Mucosa of rectum (tissue), 2 donors: ENCODE measurements at regions not wholly inside any gene's neighbourhood (a gene's known extent, or its start where the extent isn't known, plus 50 kb on each side); places are given as distances from the start of the nearest gene placed in this dataset.

Experiments used
- H3K27ac ChIP-seq, 2 donors: one replicate each; pipeline ENCODE4 v1.7.0; 2013; ENCODE audit warnings: inconsistent platforms in 2 of 2, low read depth in 2 of 2, low read length in 2 of 2
- H3K27me3 ChIP-seq, 2 donors: one replicate each; pipeline ENCODE4 v1.7.0; 2013; ENCODE audit warnings: low read length in 2 of 2; ENCODE audit not compliant: control insufficient read depth in 2 of 2, insufficient read depth in 2 of 2
- H3K36me3 ChIP-seq, 2 donors: one replicate each; pipeline ENCODE4 v1.7.0; 2013; ENCODE audit warnings: low read length in 2 of 2; ENCODE audit not compliant: control insufficient read depth in 2 of 2, insufficient read depth in 2 of 2
- H3K4me1 ChIP-seq, 2 donors: one replicate each; pipeline ENCODE4 v1.7.0; 2013; ENCODE audit warnings: low read length in 2 of 2, mild to moderate bottlenecking in 1 of 2; ENCODE audit not compliant: control insufficient read depth in 2 of 2, insufficient read depth in 2 of 2
- H3K4me3 ChIP-seq, 2 donors: one replicate each; pipeline ENCODE4 v1.7.0; 2013; ENCODE audit warnings: low read length in 2 of 2
- H3K9ac ChIP-seq, 2 donors: one replicate each; pipeline ENCODE4 v1.7.0; 2013; ENCODE audit warnings: low read length in 2 of 2, low read depth in 1 of 2, mild to moderate bottlenecking in 1 of 2
- H3K9me3 ChIP-seq, 2 donors: one replicate each; pipeline ENCODE4 v1.7.0; 2013; ENCODE audit warnings: low read length in 2 of 2; ENCODE audit not compliant: control insufficient read depth in 2 of 2
- donor health status: healthy.
- donor health status: Normal muscosa, but diverticular disease.

DNA sequence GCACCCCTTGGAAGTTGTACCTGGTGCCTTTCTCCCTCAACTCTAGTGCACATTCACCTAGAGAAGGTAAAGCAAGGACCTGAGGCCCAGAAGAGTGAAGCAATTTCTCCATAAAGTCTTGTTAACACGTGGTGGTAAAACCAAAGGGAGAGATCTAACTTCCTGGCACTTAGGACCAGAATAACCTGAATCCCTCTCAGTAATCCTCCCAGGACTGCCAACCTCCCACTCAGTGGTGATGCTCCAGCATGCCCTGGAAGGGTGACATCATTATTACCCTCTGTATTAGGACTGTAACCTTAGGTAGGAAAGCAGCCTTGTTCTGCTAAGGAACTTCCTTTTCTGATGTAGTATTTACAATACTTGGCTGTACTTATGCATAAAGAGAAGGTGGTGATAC, 330.6 kb upstream of the MARCKS start:
- Histone ChIP-seq H3K9ac (no peak overlapping the region), H3K4me1 (no peaks in the 10 kb centered on the region), H3K9me3 (no peaks in the 10 kb centered on the region), H3K27me3 (no peaks in the 10 kb centered on the region), H3K36me3 (no peaks in the 10 kb centered on the region), H3K27ac (no peak overlapping the region), H3K4me3 (no peak overlapping the region)

DNA sequence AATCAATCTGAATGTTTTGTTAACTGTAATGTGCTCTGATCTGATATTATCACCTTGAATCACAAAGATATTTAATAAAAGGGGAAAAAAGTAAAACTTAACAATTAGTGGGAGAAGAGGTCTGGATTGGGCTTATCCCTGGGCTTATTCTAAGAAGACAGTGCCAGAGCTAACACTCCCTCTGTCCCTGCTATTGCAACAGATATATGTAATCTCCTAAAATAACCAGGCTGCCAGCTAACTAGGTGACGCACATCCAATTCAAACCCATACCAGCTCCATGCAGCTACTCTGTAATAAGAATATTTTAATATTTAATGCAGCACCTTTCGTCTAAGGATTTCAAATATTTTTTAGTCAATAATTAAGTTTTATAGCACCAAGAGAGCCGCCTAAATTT, 330.1 kb upstream of the MARCKS start:
- Histone ChIP-seq H3K27me3 (no peaks in the 10 kb centered on the region), H3K9me3 (no peaks in the 10 kb centered on the region), H3K4me1 (no peaks in the 10 kb centered on the region), H3K4me3 (no peak overlapping the region), H3K27ac (no peak overlapping the region), H3K9ac (no peak overlapping the region), H3K36me3 (no peaks in the 10 kb centered on the region)

DNA sequence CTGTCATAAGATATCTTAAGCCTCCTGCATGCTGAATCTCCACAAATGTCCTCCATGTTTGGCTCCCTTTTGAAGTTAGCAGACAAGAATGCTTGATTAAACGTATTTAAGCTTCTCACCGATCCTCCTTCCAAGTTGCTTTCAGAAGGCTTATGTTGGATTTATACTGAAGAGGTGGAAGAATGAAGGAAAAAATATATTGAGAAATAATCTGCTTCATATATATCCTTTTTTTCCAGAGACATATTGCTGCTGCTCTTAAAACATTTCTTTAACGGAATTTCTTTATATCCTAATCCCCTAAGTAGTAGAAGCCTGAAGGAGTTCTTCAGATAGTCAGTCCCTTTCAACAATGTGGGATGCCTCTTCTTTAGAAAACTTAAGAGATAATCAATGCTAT, 329.0 kb upstream of the MARCKS start:
- H3K9ac ChIP-seq = no peak overlapping the region
- no peaks in the 10 kb centered on the region for H3K36me3 ChIP-seq
- H3K4me1 ChIP-seq = no peaks in the 10 kb centered on the region
- H3K27ac ChIP-seq = no peak overlapping the region
- H3K27me3 ChIP-seq = no peaks in the 10 kb centered on the region
- no peaks in the 10 kb centered on the region for H3K9me3 ChIP-seq
- H3K4me3 ChIP-seq = no peak overlapping the region

DNA sequence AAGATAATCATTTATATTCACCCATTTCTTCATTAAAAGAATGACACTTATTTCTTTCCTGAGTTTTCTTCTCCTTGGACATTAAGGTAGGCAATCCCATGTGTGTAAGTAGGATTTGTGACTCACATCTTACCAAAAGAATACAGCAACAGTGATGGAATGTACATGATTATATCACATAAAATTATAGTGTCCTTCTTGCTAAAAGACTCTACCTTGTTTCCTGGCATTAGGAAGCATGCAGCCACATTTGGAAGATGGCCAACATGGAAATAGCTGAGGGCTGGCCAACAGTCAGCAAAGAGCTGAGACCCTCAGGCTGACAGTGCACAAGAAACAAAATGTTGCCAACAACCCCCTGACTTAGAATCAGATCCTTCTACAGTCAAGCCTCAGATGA, 327.9 kb upstream of the MARCKS start:
- Histone ChIP-seq H3K4me1 (no peaks in the 10 kb centered on the region), H3K27ac (no peak overlapping the region), H3K4me3 (no peak overlapping the region)

DNA sequence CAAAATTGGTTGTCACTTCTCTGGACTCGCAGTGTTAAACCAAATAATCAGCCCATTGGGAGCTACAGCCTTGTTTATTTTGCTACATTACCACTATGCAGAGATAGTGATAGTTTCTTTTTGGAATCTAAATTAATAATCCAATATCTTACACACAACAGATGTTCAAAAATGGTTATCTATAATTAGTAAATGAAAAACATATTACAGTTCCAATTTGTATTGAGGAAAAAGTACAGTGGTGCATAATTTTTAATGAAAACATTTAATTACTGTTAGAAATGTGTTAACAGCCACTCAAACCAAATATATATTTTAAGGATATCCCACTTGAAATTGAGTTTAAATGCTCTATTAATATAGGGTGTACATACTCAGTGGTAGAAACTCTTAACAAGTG, 327.3 kb upstream of the MARCKS start:
- no peaks in the 10 kb centered on the region for H3K27me3 ChIP-seq

More for the DNA sequence above, 327.9 kb upstream of the MARCKS start:
- no peaks in the 10 kb centered on the region for H3K36me3 ChIP-seq
- H3K9me3 ChIP-seq = no peaks in the 10 kb centered on the region
- H3K27me3 ChIP-seq = no peaks in the 10 kb centered on the region
- H3K9ac ChIP-seq = no peak overlapping the region

DNA sequence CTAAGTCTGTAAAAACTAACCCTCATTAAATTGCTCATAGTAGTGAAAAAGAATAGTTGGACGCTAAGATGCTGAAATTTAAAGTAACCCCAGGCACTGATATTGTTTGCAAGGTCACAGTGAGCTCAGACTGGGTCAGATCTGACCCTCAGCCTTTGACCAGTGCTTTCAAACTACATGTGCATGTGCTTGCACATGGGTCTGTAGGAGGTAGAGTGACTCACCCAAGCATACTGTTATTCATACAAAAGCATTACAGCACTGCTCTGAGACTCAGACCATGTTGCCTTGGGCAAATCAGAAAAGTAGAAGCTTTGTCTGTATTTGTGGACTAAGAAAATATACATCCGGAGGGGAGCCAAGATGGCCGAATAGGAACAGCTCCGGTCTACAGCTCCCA, 326.4 kb upstream of the MARCKS start:
- H3K4me3 ChIP-seq = no peak overlapping the region
- no peaks in the 10 kb centered on the region for H3K4me1 ChIP-seq
- H3K27ac ChIP-seq = no peak overlapping the region
- no peak overlapping the region for H3K9ac ChIP-seq
- no peaks in the 10 kb centered on the region for H3K36me3 ChIP-seq
- H3K9me3 ChIP-seq = no peaks in the 10 kb centered on the region
- H3K27me3 ChIP-seq = no peaks in the 10 kb centered on the region

More for the DNA sequence above, 327.3 kb upstream of the MARCKS start:
- no peaks in the 10 kb centered on the region for H3K36me3 ChIP-seq
- no peaks in the 10 kb centered on the region for H3K9me3 ChIP-seq
- H3K4me3 ChIP-seq = no peak overlapping the region
- H3K9ac ChIP-seq = no peak overlapping the region
- H3K27ac ChIP-seq = no peak overlapping the region
- no peaks in the 10 kb centered on the region for H3K4me1 ChIP-seq

DNA sequence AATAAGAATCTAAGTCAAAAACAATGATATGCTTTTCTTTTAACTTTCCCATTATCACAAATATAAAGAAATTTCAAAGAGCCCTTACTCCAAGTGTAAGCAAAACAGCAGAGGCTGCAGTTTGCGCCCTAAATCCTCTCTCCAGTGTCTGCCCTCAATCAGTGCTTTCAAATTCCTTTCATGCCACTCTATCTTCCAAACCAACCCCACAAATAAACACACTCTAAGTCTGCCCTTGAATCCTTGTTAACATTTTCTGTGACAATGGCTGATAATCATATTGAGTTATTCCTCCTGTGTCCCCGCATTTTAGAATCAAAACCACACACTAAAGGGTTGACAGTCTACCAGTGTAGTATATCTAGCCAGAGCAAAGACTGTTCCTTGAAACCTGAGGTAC, 317.9 kb upstream of the MARCKS start:
- Histone ChIP-seq H3K27ac (no peak overlapping the region), H3K9me3 (no peaks in the 10 kb centered on the region), H3K36me3 (no peaks in the 10 kb centered on the region), H3K9ac (no peak overlapping the region), H3K4me3 (no peak overlapping the region), H3K27me3 (no peaks in the 10 kb centered on the region), H3K4me1 (no peaks in the 10 kb centered on the region)

DNA sequence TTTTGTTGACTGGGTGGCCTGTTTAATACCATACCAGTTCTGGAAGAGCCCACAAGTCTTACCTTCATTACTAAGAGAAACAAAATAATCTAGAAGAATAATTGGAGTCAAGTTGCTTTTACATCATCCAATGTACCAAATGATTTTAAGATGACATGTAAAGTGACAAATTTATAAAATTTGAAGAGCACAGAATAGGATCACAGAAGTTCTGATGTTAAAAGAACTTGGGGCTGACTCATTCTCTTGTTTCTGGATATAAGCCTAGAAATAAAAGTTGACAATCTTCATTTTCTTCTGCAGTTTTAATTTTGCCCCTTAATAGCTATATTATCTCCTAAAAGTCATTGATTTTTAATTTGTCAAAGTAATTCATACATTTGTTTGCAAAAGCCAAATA, 317.5 kb upstream of the MARCKS start:
- Histone ChIP-seq H3K4me1 (no peaks in the 10 kb centered on the region), H3K27me3 (no peaks in the 10 kb centered on the region), H3K4me3 (no peak overlapping the region), H3K36me3 (no peaks in the 10 kb centered on the region), H3K9ac (no peak overlapping the region), H3K9me3 (no peaks in the 10 kb centered on the region), H3K27ac (no peak overlapping the region)

DNA sequence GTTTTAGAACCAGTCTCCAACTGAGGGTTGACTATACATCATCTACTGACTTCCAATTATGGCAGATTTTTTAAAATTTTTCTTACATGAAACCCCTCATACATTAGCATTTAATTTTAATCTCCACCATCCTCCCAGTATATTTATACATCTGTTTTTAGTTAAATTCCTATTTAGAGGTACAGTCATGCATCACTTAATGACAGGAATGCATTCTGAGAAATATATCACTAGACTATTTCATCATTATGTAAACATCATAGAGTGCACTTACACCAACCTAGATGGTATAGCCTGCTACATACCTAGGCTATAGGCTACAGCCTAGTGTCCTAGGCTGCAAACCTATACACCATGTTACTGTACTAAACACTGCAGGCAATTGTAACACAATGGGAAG, 316.7 kb upstream of the MARCKS start:
- H3K27me3 ChIP-seq = no peaks in the 10 kb centered on the region
- H3K4me1 ChIP-seq = peaks cover 0 to 3% of the 10 kb centered on the region in 2 donors
- H3K36me3 ChIP-seq = no peaks in the 10 kb centered on the region
- no peaks in the 10 kb centered on the region for H3K9me3 ChIP-seq
- H3K9ac ChIP-seq = no peak overlapping the region
- H3K4me3 ChIP-seq = no peak overlapping the region
- no peak overlapping the region for H3K27ac ChIP-seq

DNA sequence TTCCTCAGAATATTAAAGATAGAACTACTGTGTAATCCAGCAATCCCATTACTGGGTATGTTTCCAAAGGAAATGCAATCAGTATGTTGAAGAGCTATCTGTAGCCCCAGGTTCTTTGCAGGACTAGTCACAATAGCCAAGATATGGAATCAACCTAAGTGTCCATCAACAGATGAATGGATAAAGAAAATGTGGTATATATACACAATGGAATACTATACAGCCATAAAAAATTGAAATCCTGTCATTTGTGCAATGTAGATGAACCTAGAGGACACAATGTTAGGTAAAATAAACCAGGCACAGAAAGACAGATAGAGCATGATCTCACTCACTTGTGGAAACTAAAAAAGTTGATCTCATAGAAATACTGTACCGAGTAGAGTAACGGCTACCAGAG, 306.0 kb upstream of the MARCKS start:
- H3K9me3 ChIP-seq = no peaks in the 10 kb centered on the region

DNA sequence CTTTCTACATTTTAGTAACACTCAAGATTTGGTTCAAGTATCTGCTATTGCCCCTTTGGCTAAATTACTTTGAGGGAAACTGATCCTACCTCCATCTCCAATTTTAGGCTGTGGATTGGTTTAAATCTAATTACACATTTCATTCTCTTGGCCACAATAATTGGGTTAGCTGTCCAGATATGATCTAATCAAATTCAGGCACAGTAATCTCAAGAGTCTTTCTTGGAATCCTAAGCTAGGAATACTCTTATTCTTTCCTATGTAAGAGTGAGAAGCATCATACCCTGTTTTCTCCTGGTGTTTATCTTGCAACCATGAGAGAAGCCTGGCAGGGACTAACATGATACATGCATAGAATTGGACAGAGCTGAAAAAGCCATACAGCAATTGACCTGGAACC, 300.4 kb upstream of the MARCKS start:
- Histone ChIP-seq H3K27ac (no peak overlapping the region), H3K27me3 (no peaks in the 10 kb centered on the region), H3K9me3 (no peaks in the 10 kb centered on the region), H3K36me3 (no peaks in the 10 kb centered on the region), H3K9ac (no peak overlapping the region), H3K4me1 (no peaks in the 10 kb centered on the region), H3K4me3 (no peak overlapping the region)

More for the DNA sequence above, 306.0 kb upstream of the MARCKS start:
- H3K27me3 ChIP-seq = no peaks in the 10 kb centered on the region
- H3K36me3 ChIP-seq = no peaks in the 10 kb centered on the region
- no peaks in the 10 kb centered on the region for H3K4me1 ChIP-seq
- no peak overlapping the region for H3K9ac ChIP-seq
- no peak overlapping the region for H3K27ac ChIP-seq
- no peak overlapping the region for H3K4me3 ChIP-seq
